ENCODE measurements at regions not wholly inside any gene's neighbourhood (a gene's known extent, or its start where the extent isn't known, plus 50 kb on each side); places are given as distances from the start of the nearest gene placed in this dataset.

- H3K4me3 ChIP-seq: no peak overlapping the region
- no peak for DNase-seq
- no peaks in the 10 kb centered on the region for H3K4me1 ChIP-seq
- no peaks in the 10 kb centered on the region for H3K27me3 ChIP-seq
- in situ Hi-C loops (cut with MboI; ENCODE audit: low pct_ligation_motif_present in 1 of 4, low pct_unique_long_range_greater_than_20kb in 1 of 4, low sequenced_read_pairs in 3 of 4) (no loop called here), intact Hi-C loops (cut with DNase I; ENCODE audit: low total_unique reads) (no loop called here)
- no peak for TF ChIP-seq POLR2AphosphoS5 (IDR thresholded peaks at IDR 0.05)
- TF ChIP-seq EP300 (IDR thresholded peaks at IDR 0.05; ENCODE audit: low read depth): no peak
- TF ChIP-seq CTCF (IDR thresholded peaks at IDR 0.05): no peak
- no peak for TF ChIP-seq POLR2A (IDR thresholded peaks at IDR 0.05)
- H3K9me3 ChIP-seq: no peaks in the 10 kb centered on the region
- H3K27ac ChIP-seq: no peak overlapping the region
- WGBS, 2 donors (ENCODE audit: low coverage in 1 of 2): 71 to 87% methylated on average over 4 of the region's 4 CpGs
- H3K36me3 ChIP-seq: no peaks in the 10 kb centered on the region
Measured at GRCh38 chr7:31253532-31253931, 87.0 kb downstream of the NEUROD6 start.

GRCh38 chr7:31251441-31251840 is 89.1 kb downstream of the NEUROD6 start:
- in situ Hi-C loops (cut with MboI; ENCODE audit: low pct_ligation_motif_present in 1 of 4, low pct_unique_long_range_greater_than_20kb in 1 of 4, low sequenced_read_pairs in 3 of 4): no loop called here
- TF ChIP-seq CTCF (IDR thresholded peaks at IDR 0.05): no peak
- no peak for TF ChIP-seq POLR2A (IDR thresholded peaks at IDR 0.05)
- no peak for TF ChIP-seq EP300 (IDR thresholded peaks at IDR 0.05; ENCODE audit: low read depth)
- no peak for TF ChIP-seq POLR2AphosphoS5 (IDR thresholded peaks at IDR 0.05)
- H3K9me3 ChIP-seq: no peaks in the 10 kb centered on the region
- no peak overlapping the region for H3K4me3 ChIP-seq
- H3K27ac ChIP-seq: no peak overlapping the region
- H3K4me1 ChIP-seq: no peaks in the 10 kb centered on the region
- 71% methylated on average over 8 of the region's 8 CpGs; no CpG with 5 or more reads in 1 of the 2 donors for WGBS, 2 donors (ENCODE audit: low coverage in 1 of 2)
- DNase-seq: no peak
- intact Hi-C loops (cut with DNase I; ENCODE audit: low total_unique reads): no loop called here
- no peaks in the 10 kb centered on the region for H3K27me3 ChIP-seq
- no peaks in the 10 kb centered on the region for H3K36me3 ChIP-seq

- intact Hi-C loops (cut with DNase I; ENCODE audit: low total_unique reads): no loop called here
- WGBS, 2 donors (ENCODE audit: low coverage in 1 of 2): 20 to 57% methylated on average over 10 to 11 of the region's 11 CpGs
- in situ Hi-C loops (cut with MboI; ENCODE audit: low pct_ligation_motif_present in 1 of 4, low pct_unique_long_range_greater_than_20kb in 1 of 4, low sequenced_read_pairs in 3 of 4): no loop called here
Measured at GRCh38 chr7:31249671-31250070, 90.9 kb downstream of the NEUROD6 start.

GRCh38 chr7:31236868-31237267 is 103.7 kb downstream of the NEUROD6 start:
- H3K9me3 ChIP-seq: no peaks in the 10 kb centered on the region
- TF ChIP-seq EP300 (IDR thresholded peaks at IDR 0.05; ENCODE audit: low read depth): no peak
- no peak for DNase-seq
- H3K27ac ChIP-seq: no peak overlapping the region
- H3K4me3 ChIP-seq: no peak overlapping the region
- no peaks in the 10 kb centered on the region for H3K4me1 ChIP-seq
- H3K27me3 ChIP-seq: no peaks in the 10 kb centered on the region
- WGBS, 2 donors (ENCODE audit: low coverage in 1 of 2): 65 to 87% methylated on average over 2 to 6 of the region's 6 CpGs
- in situ Hi-C loops (cut with MboI; ENCODE audit: low pct_ligation_motif_present in 1 of 4, low pct_unique_long_range_greater_than_20kb in 1 of 4, low sequenced_read_pairs in 3 of 4) (no loop called here), intact Hi-C loops (cut with DNase I; ENCODE audit: low total_unique reads) (no loop called here)
- H3K36me3 ChIP-seq: no peaks in the 10 kb centered on the region

More at GRCh38 chr7:31249671-31250070, 90.9 kb downstream of the NEUROD6 start:
- Histone ChIP-seq H3K27ac (no peak overlapping the region), H3K27me3 (no peaks in the 10 kb centered on the region), H3K9me3 (no peaks in the 10 kb centered on the region), H3K36me3 (no peaks in the 10 kb centered on the region), H3K4me3 (no peak overlapping the region), H3K4me1 (no peaks in the 10 kb centered on the region)
- TF ChIP-seq POLR2A (IDR thresholded peaks at IDR 0.05) (no peak), CTCF (IDR thresholded peaks at IDR 0.05) (no peak), EP300 (IDR thresholded peaks at IDR 0.05; ENCODE audit: low read depth) (no peak), POLR2AphosphoS5 (IDR thresholded peaks at IDR 0.05) (no peak)
- no peak for DNase-seq
